ENCODE measurements at regions not wholly inside any gene's neighbourhood (a gene's known extent, or its start where the extent isn't known, plus 50 kb on each side); places are given as distances from the start of the nearest gene placed in this dataset.
"Not testable (repeated sequence)": the region's sequence is repeated elsewhere in the genome, so short reads cannot be mapped to it uniquely, and the experiment has no call there.

DNA sequence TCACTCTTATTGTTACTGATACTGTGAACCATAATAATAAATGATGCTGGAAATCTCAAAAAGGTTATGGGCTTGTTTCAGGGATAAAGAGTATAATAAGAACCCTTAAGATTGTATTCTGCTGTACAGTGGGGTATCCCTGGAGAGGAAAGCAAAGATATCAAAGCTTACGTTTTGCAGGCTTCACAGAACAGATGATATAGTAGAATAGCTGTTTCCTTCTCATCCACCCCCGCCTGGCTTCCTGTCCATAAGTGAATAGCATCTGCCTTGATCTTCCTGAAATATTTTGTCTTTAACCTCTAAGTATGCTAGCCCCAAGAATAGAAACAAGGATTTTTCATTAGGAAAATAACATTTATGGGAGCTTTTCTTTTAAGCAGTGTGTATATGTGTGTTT lies 345.3 kb downstream of the SRGAP2C start:
- TF ChIP-seq, protein P1, sequence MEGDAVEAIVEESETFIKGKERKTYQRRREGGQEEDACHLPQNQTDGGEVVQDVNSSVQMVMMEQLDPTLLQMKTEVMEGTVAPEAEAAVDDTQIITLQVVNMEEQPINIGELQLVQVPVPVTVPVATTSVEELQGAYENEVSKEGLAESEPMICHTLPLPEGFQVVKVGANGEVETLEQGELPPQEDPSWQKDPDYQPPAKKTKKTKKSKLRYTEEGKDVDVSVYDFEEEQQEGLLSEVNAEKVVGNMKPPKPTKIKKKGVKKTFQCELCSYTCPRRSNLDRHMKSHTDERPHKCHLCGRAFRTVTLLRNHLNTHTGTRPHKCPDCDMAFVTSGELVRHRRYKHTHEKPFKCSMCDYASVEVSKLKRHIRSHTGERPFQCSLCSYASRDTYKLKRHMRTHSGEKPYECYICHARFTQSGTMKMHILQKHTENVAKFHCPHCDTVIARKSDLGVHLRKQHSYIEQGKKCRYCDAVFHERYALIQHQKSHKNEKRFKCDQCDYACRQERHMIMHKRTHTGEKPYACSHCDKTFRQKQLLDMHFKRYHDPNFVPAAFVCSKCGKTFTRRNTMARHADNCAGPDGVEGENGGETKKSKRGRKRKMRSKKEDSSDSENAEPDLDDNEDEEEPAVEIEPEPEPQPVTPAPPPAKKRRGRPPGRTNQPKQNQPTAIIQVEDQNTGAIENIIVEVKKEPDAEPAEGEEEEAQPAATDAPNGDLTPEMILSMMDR (IDR thresholded peaks at IDR 0.05; ENCODE audit: low read depth, low read length): not testable (repeated sequence)
- not testable (repeated sequence) for TF ChIP-seq POLR2A (IDR thresholded peaks at IDR 0.05; ENCODE audit: extremely low read depth, insufficient read length)

Measured in NB4 (cell line).